ENCODE measurements at regions not wholly inside any gene's neighbourhood (a gene's known extent, or its start where the extent isn't known, plus 50 kb on each side); places are given as distances from the start of the nearest gene placed in this dataset.

DNA sequence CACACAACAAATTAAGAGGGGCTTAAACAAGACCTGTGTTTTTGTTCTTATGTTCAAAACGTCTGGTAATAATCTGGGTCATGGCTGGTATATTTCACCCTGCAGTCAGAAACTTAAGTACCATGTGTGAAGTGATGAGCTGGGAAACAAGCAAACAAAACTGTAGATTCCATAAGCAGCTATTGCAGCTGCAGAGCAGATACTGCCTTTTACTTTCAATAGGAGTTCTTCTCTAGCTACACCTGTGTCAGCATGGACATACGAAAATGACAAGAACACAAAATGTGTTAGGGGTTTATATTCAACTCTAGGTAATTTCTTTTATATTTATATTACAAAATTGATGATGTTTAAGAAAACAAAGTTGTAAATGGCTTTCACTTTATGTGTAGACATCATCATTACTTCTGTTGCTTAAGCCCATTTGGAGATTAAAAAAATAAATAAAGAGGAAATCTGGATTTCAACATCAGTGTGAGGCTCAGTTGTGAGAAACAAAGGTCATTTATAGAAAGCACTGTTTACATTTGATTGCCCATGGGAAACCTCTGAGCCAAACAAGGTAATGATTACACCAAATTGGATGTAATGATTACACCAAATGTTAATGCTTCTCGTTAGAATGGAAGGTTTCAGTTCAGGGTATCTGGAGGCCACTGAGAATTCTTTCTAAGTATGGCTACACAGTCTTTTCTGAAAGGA is 451.0 kb upstream of the SLC10A2 start:
- H4K20me1 ChIP-seq (ENCODE audit: insufficient read depth, low read length) = no peaks in the 10 kb centered on the region
- H3K4me1 ChIP-seq (ENCODE audit: insufficient read depth, low read length, severe bottlenecking) = no peaks in the 10 kb centered on the region
- no peak overlapping the region for H3K9ac ChIP-seq (ENCODE audit: low read length)
- H3K4me3 ChIP-seq (ENCODE audit: low read depth, low read length, poor library complexity, severe bottlenecking) = no peak overlapping the region
- H3K9me2 ChIP-seq (ENCODE audit: low read depth, low read length) = no peaks in the 10 kb centered on the region
- no peaks in the 10 kb centered on the region for H3K27me3 ChIP-seq (ENCODE audit: insufficient read depth, low read length)
- no peak overlapping the region for H2AFZ ChIP-seq (ENCODE audit: low read length)
- H3K79me2 ChIP-seq (ENCODE audit: insufficient read depth, low read length) = no peaks in the 10 kb centered on the region
- H3K27ac ChIP-seq (ENCODE audit: low read depth, low read length, poor library complexity, severe bottlenecking) = no peak overlapping the region
- no peaks in the 10 kb centered on the region for H3F3A ChIP-seq (ENCODE audit: insufficient read depth, low read length)
- no peak overlapping the region for H3K4me2 ChIP-seq (ENCODE audit: low read length)
- TF ChIP-seq, protein P1, sequence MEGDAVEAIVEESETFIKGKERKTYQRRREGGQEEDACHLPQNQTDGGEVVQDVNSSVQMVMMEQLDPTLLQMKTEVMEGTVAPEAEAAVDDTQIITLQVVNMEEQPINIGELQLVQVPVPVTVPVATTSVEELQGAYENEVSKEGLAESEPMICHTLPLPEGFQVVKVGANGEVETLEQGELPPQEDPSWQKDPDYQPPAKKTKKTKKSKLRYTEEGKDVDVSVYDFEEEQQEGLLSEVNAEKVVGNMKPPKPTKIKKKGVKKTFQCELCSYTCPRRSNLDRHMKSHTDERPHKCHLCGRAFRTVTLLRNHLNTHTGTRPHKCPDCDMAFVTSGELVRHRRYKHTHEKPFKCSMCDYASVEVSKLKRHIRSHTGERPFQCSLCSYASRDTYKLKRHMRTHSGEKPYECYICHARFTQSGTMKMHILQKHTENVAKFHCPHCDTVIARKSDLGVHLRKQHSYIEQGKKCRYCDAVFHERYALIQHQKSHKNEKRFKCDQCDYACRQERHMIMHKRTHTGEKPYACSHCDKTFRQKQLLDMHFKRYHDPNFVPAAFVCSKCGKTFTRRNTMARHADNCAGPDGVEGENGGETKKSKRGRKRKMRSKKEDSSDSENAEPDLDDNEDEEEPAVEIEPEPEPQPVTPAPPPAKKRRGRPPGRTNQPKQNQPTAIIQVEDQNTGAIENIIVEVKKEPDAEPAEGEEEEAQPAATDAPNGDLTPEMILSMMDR (IDR thresholded peaks at IDR 0.05; ENCODE audit: low read length) = no peak
- no peak for TF ChIP-seq EZH2 (IDR thresholded peaks at IDR 0.05; ENCODE audit: borderline replicate concordance, low read length)
- H3K36me3 ChIP-seq (ENCODE audit: insufficient read depth, low read length) = no peaks in the 10 kb centered on the region
- no peaks in the 10 kb centered on the region for H3K9me3 ChIP-seq (ENCODE audit: low read length)

DNA sequence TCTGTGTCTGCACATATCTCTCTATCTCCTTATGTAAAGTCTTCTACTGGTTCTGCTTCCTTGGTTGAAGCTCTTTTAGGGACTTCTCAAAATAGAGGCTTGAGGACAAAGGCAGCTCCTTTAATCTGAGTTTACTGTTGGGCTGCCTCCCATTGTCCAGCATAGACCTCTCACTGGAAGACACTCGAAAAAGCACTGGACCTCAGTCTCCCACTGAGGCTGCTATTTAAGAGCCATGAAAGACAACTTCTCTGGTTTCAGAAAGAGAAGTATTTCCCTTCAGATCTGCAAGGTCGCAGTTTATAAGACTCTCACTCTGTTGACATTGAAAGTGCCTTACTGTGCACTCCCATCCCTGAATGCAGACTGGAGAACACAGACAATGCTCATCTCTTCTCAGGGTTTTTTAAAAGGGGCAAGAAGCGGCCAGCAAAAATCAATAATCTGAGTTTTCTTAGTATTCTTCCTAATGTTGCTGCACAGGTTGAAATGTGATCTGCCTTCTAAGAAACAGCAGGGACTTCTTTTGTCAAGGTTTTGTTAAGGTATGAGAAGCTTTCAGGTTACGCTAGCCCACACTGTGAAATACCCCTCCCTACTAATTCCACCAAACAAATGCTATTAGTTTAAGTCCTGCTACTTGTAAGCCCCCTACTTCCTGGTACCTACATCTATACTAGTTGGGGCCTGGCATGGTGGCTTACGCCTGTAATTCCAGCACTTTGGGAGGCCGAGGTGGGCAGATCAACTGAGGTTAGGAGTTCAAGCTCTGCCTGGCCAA is 450.0 kb upstream of the SLC10A2 start:
- no peak for TF ChIP-seq EZH2 (IDR thresholded peaks at IDR 0.05; ENCODE audit: borderline replicate concordance, low read length)
- TF ChIP-seq, protein P1 (IDR thresholded peaks at IDR 0.05; ENCODE audit: low read length) = no peak

DNA sequence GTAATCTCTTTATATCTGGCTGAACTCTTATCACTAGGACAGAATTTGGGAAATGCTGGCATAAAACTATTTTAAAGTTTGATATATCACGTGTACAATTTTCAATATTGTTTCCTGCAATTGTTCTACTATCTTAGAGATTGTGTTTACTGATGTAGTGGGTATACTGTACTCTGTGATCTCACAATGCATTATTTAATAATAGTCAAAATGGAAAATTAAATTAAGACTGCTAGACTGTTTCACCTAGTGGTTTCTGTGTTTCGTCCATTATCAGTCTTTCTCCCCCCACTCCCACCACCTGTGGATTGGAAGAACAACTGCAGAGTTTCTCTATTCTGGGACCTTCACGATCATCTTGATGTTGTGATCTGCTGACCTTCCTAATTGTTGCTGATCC is 449.2 kb upstream of the SLC10A2 start:
- no peak overlapping the region for H2AFZ ChIP-seq (ENCODE audit: low read length)
- no peaks in the 10 kb centered on the region for H3K36me3 ChIP-seq (ENCODE audit: insufficient read depth, low read length)
- no peak overlapping the region for H3K4me3 ChIP-seq (ENCODE audit: low read depth, low read length, poor library complexity, severe bottlenecking)
- H3K9me3 ChIP-seq (ENCODE audit: low read length) = no peaks in the 10 kb centered on the region
- no peak overlapping the region for H3K27ac ChIP-seq (ENCODE audit: low read depth, low read length, poor library complexity, severe bottlenecking)
- no peaks in the 10 kb centered on the region for H3K4me1 ChIP-seq (ENCODE audit: insufficient read depth, low read length, severe bottlenecking)
- H4K20me1 ChIP-seq (ENCODE audit: insufficient read depth, low read length) = no peaks in the 10 kb centered on the region
- no peak overlapping the region for H3K4me2 ChIP-seq (ENCODE audit: low read length)
- H3K9me2 ChIP-seq (ENCODE audit: low read depth, low read length) = no peaks in the 10 kb centered on the region
- H3K9ac ChIP-seq (ENCODE audit: low read length) = no peak overlapping the region
- no peaks in the 10 kb centered on the region for H3K79me2 ChIP-seq (ENCODE audit: insufficient read depth, low read length)
- H3F3A ChIP-seq (ENCODE audit: insufficient read depth, low read length) = no peaks in the 10 kb centered on the region
- TF ChIP-seq EZH2 (IDR thresholded peaks at IDR 0.05; ENCODE audit: borderline replicate concordance, low read length) = no peak
- TF ChIP-seq, protein P1 (IDR thresholded peaks at IDR 0.05; ENCODE audit: low read length) = no peak
- H3K27me3 ChIP-seq (ENCODE audit: insufficient read depth, low read length) = no peaks in the 10 kb centered on the region

More for the DNA sequence above, 450.0 kb upstream of the SLC10A2 start:
- no peaks in the 10 kb centered on the region for H3K79me2 ChIP-seq (ENCODE audit: insufficient read depth, low read length)
- H3K4me2 ChIP-seq (ENCODE audit: low read length) = no peak overlapping the region
- H3K27ac ChIP-seq (ENCODE audit: low read depth, low read length, poor library complexity, severe bottlenecking) = no peak overlapping the region
- H3K9me3 ChIP-seq (ENCODE audit: low read length) = no peaks in the 10 kb centered on the region
- H3K4me1 ChIP-seq (ENCODE audit: insufficient read depth, low read length, severe bottlenecking) = no peaks in the 10 kb centered on the region
- no peak overlapping the region for H3K4me3 ChIP-seq (ENCODE audit: low read depth, low read length, poor library complexity, severe bottlenecking)
- no peaks in the 10 kb centered on the region for H4K20me1 ChIP-seq (ENCODE audit: insufficient read depth, low read length)
- no peaks in the 10 kb centered on the region for H3K9me2 ChIP-seq (ENCODE audit: low read depth, low read length)
- H3K9ac ChIP-seq (ENCODE audit: low read length) = no peak overlapping the region
- no peaks in the 10 kb centered on the region for H3F3A ChIP-seq (ENCODE audit: insufficient read depth, low read length)
- H3K36me3 ChIP-seq (ENCODE audit: insufficient read depth, low read length) = no peaks in the 10 kb centered on the region
- H2AFZ ChIP-seq (ENCODE audit: low read length) = no peak overlapping the region
- no peaks in the 10 kb centered on the region for H3K27me3 ChIP-seq (ENCODE audit: insufficient read depth, low read length)
